Esophagus muscularis mucosa (tissue), 4 donors: ENCODE measurements at regions not wholly inside any gene's neighbourhood (a gene's known extent, or its start where the extent isn't known, plus 50 kb on each side); places are given as distances from the start of the nearest gene placed in this dataset.

Source experiments
- CTCF ChIP-seq, 3 experiments: fragments of 200-600 bp in 2 of 3; fragments of 450-650 bp in 1 of 3; sonication (generic) in 2 of 3; IDR thresholded peaks; one replicate each; pipeline ENCODE4 v1.5.1; 2017 to 2019; ENCODE audit warnings: antibody characterized with exemption in 3 of 3, mild to moderate bottlenecking in 2 of 3, moderate library complexity in 1 of 3
- EP300 ChIP-seq: sonication (generic); formaldehyde crosslinking; IDR thresholded peaks from one replicate; pipeline ENCODE4 v1.6.1; 2017; ENCODE audit warnings: antibody characterized with exemption
- POLR2A ChIP-seq: fragments of 450-650 bp; IDR thresholded peaks from one replicate; pipeline ENCODE4 v1.6.1; 2017; ENCODE audit warnings: antibody characterized with exemption, moderate library complexity, mild to moderate bottlenecking, low read depth
- POLR2AphosphoS5 ChIP-seq, 2 donors: sonication (generic); formaldehyde crosslinking; IDR thresholded peaks; one replicate each; pipeline ENCODE4 v1.6.1; 2017; ENCODE audit warnings: antibody characterized with exemption in 2 of 2

- TF ChIP-seq CTCF (IDR thresholded peaks at IDR 0.05): no peak
- no peak for TF ChIP-seq POLR2A
- TF ChIP-seq EP300: no peak
- TF ChIP-seq POLR2AphosphoS5 (IDR thresholded peaks at IDR 0.05): no peak
Measured at GRCh38 chr2:103773884-103774283, 1012.1 kb downstream of the TMEM182 start.
